CD14-positive monocyte (primary cell): ENCODE measurements at regions not wholly inside any gene's neighbourhood (a gene's known extent, or its start where the extent isn't known, plus 50 kb on each side); places are given as distances from the start of the nearest gene placed in this dataset.

ENCODE experiments used
- DNase-seq, 3 donors: peaks; one replicate each; pipeline ENCODE4 v3.0.0-alpha.2; 2011 to 2022
- H2AFZ ChIP-seq: 2 replicates; pipeline ENCODE4 v1.6.0; 2012; ENCODE audit warnings: mild to moderate bottlenecking, low read depth, low read length, inconsistent platforms; ENCODE audit not compliant: insufficient read depth, poor library complexity, severe bottlenecking
- H3K27ac ChIP-seq, 2 donors: 1 replicate in 1 of 2; 2 replicates in 1 of 2; pipeline ENCODE4 v1.5.1; 2012 to 2013; ENCODE audit warnings: low read length in 2 of 2, control low read depth in 1 of 2, inconsistent platforms in 1 of 2, low read depth in 1 of 2, mild to moderate bottlenecking in 1 of 2
- H3K27me3 ChIP-seq, 2 donors: one replicate each; pipeline versions ENCODE4 v1.6.0 to v1.6.1; 2011 to 2013; ENCODE audit warnings: low read length in 2 of 2; ENCODE audit not compliant: control insufficient read depth in 2 of 2, insufficient read depth in 2 of 2
- H3K36me3 ChIP-seq, 2 donors: replicated peaks in 1 of 2; 1 replicate in 1 of 2; 2 replicates in 1 of 2; pipeline versions ENCODE4 v1.5.1 to v1.6.1; 2012 to 2013; ENCODE audit warnings: low read length in 2 of 2, control low read depth in 1 of 2, inconsistent platforms in 1 of 2, mild to moderate bottlenecking in 1 of 2; ENCODE audit not compliant: insufficient read depth in 2 of 2, control insufficient read depth in 1 of 2
- H3K4me1 ChIP-seq, 2 donors: 1 replicate in 1 of 2; 2 replicates in 1 of 2; pipeline versions ENCODE4 v1.5.1 to v1.6.1; 2012 to 2013; ENCODE audit warnings: low read length in 2 of 2, control low read depth in 1 of 2, inconsistent platforms in 1 of 2, mild to moderate bottlenecking in 1 of 2, moderate library complexity in 1 of 2; ENCODE audit not compliant: insufficient read depth in 2 of 2, control insufficient read depth in 1 of 2
- H3K4me2 ChIP-seq: replicated peaks from 2 replicates; pipeline ENCODE3; 2012; ENCODE audit warnings: low read length, moderate library complexity, mild to moderate bottlenecking; ENCODE audit not compliant: poor library complexity, severe bottlenecking; ENCODE audit errors: extremely low read depth
- H3K4me3 ChIP-seq, 3 experiments: fragments of 200-600 bp in 1 of 3; sonication (generic) in 1 of 3; replicated peaks in 1 of 3; 1 replicate in 2 of 3; 2 replicates in 1 of 3; pipeline ENCODE4 v1.5.1; 2011 to 2013; ENCODE audit warnings: low read length in 3 of 3, mild to moderate bottlenecking in 3 of 3, control low read depth in 2 of 3, low read depth in 2 of 3, inconsistent platforms in 1 of 3, moderate library complexity in 1 of 3
- H3K79me2 ChIP-seq: 2 replicates; pipeline ENCODE4 v1.6.0; 2012; ENCODE audit warnings: mild to moderate bottlenecking, control low read depth, inconsistent platforms, low read length, moderate library complexity; ENCODE audit not compliant: insufficient read depth
- H3K9ac ChIP-seq: 2 replicates; pipeline ENCODE4 v1.6.0; 2017; ENCODE audit warnings: low read length, mild to moderate bottlenecking; ENCODE audit not compliant: insufficient read depth, poor library complexity, severe bottlenecking
- H3K9me3 ChIP-seq, 2 donors: replicated peaks in 1 of 2; 1 replicate in 1 of 2; 2 replicates in 1 of 2; pipeline versions ENCODE4 v1.5.1 to v1.6.1; 2012 to 2013; ENCODE audit warnings: low read length in 2 of 2, control low read depth in 1 of 2; ENCODE audit not compliant: control insufficient read depth in 1 of 2, insufficient read depth in 1 of 2
- H4K20me1 ChIP-seq: 2 replicates; pipeline ENCODE4 v1.6.0; 2012; ENCODE audit warnings: mild to moderate bottlenecking, low read length, control low read depth, moderate library complexity; ENCODE audit not compliant: insufficient read depth
- H3K27ac Mint-ChIP-seq, 7 donors: one replicate each; pipeline ENCODE4 v1.8.0; 2020; ENCODE audit warnings: mild to moderate bottlenecking in 7 of 7, mixed read lengths in 7 of 7, moderate library complexity in 6 of 7, inconsistent platforms in 2 of 7
- H3K27me3 Mint-ChIP-seq, 3 donors: one replicate each; pipeline ENCODE4 v1.8.0; 2021 to 2022; ENCODE audit warnings: low read depth in 3 of 3, mild to moderate bottlenecking in 3 of 3, mixed read lengths in 3 of 3, moderate library complexity in 3 of 3, inconsistent platforms in 1 of 3
- H3K36me3 Mint-ChIP-seq, 2 donors: one replicate each; pipeline ENCODE4 v1.8.0; 2020; ENCODE audit warnings: mixed read lengths in 2 of 2, inconsistent platforms in 1 of 2, mild to moderate bottlenecking in 1 of 2
- H3K4me1 Mint-ChIP-seq: one replicate; pipeline ENCODE4 v1.8.0; 2020; ENCODE audit warnings: mild to moderate bottlenecking, mixed read lengths
- H3K4me3 Mint-ChIP-seq, 2 donors: one replicate each; pipeline ENCODE4 v1.8.0; 2020; ENCODE audit warnings: mild to moderate bottlenecking in 2 of 2, mixed read lengths in 2 of 2, moderate library complexity in 1 of 2
- H3K9me3 Mint-ChIP-seq, 7 donors: one replicate each; pipeline ENCODE4 v1.8.0; 2020 to 2022; ENCODE audit warnings: mixed read lengths in 7 of 7, mild to moderate bottlenecking in 6 of 7, moderate library complexity in 6 of 7, inconsistent platforms in 2 of 7
- CTCF ChIP-seq: fragments of 200-600 bp; IDR thresholded peaks from one replicate; pipeline ENCODE4 v1.8.0; 2022; ENCODE audit warnings: antibody characterized with exemption, mild to moderate bottlenecking
- WGBS: methylation state at CpG from one replicate; pipeline ENCODE4 v1.1.5; 2013; ENCODE audit warnings: missing lambda C conversion rate; ENCODE audit not compliant: insufficient coverage; 5-methylcytosine and 5-hydroxymethylcytosine counted together
- intact Hi-C, 2 donors: fragments of 100-400 bp; cut with micrococcal nuclease; formaldehyde crosslinking; loops; one replicate each; pipeline versions ENCODE4 v1.15.0 to v1.15.1; 2023

GRCh38 chr4:128483041-128483440 is 195.4 kb upstream of the PGRMC2 start:
- Mint-ChIP-seq H3K4me3 (no peak overlapping the region), H3K9me3 (peaks cover 0 to 5% (median 3%) of the 10 kb centered on the region in 7 donors), H3K4me1 (no peaks in the 10 kb centered on the region), H3K27me3 (peaks cover 0 to 2% (median 0%) of the 10 kb centered on the region in 3 donors), H3K27ac (no peak overlapping the region), H3K36me3 (no peaks in the 10 kb centered on the region)
- no peak for TF ChIP-seq CTCF
- no peak overlapping the region for H3K4me3 ChIP-seq
- H4K20me1 ChIP-seq, result no peaks in the 10 kb centered on the region
- intact Hi-C loops, result no loop called here
- H3K36me3 ChIP-seq, result no peaks in the 10 kb centered on the region
- H3K9ac ChIP-seq, result no peak overlapping the region
- H3K27me3 ChIP-seq, result no peaks in the 10 kb centered on the region
- H3K4me1 ChIP-seq, result no peaks in the 10 kb centered on the region
- no peak overlapping the region for H3K27ac ChIP-seq
- no peaks in the 10 kb centered on the region for H3K9me3 ChIP-seq
- no CpG with 5 or more reads among the region's 2 CpGs for WGBS
- no peak for DNase-seq
- no peaks in the 10 kb centered on the region for H3K79me2 ChIP-seq
- no peak overlapping the region for H3K4me2 ChIP-seq
- no peak overlapping the region for H2AFZ ChIP-seq

GRCh38 chr4:128481752-128482480 is 194.3 kb upstream of the PGRMC2 start:
- Histone ChIP-seq H3K27ac (no peak overlapping the region), H3K4me3 (no peak overlapping the region), H3K4me1 (no peaks in the 10 kb centered on the region), H3K79me2 (no peaks in the 10 kb centered on the region), H3K36me3 (no peaks in the 10 kb centered on the region), H3K27me3 (no peaks in the 10 kb centered on the region), H3K9me3 (no peaks in the 10 kb centered on the region), H3K4me2 (no peak overlapping the region), H4K20me1 (no peaks in the 10 kb centered on the region), H3K9ac (no peak overlapping the region), H2AFZ (no peak overlapping the region)
- Mint-ChIP-seq H3K4me1 (no peaks in the 10 kb centered on the region), H3K27ac (no peak overlapping the region), H3K9me3 (peaks cover 0 to 4% (median 2%) of the 10 kb centered on the region in 7 donors), H3K4me3 (no peak overlapping the region), H3K36me3 (no peaks in the 10 kb centered on the region), H3K27me3 (no peaks in the 10 kb centered on the region)
- intact Hi-C loops, result no loop called here
- no peak for DNase-seq
- WGBS, result no CpG with 5 or more reads among the region's 1 CpG
- TF ChIP-seq CTCF, result no peak
